HG02588 (cell line): ENCODE measurements at regions not wholly inside any gene's neighbourhood (a gene's known extent, or its start where the extent isn't known, plus 50 kb on each side); places are given as distances from the start of the nearest gene placed in this dataset.

Source experiments
- ATAC-seq: cut with Tn5 transposase; IDR thresholded peaks from one replicate; pipeline ENCODE4 v1.9.1; 2021; ENCODE audit warnings: mild to moderate bottlenecking, moderate library complexity; ENCODE audit not compliant: unreplicated experiment

GRCh38 chr7:116445447-116446211 is 53.9 kb upstream of the CAV2 start:
- no peak for ATAC-seq

GRCh38 chr7:116446212-116446855 is 53.2 kb upstream of the CAV2 start:
- ATAC-seq: no peak

- ATAC-seq: no peak
Observed at GRCh38 chr7:116447436-116447835, 52.1 kb upstream of the CAV2 start.

GRCh38 chr7:116447966-116448839 is 51.3 kb upstream of the CAV2 start:
- ATAC-seq: no peak

- ATAC-seq: no peak
Observed at GRCh38 chr7:116449441-116449840, 50.1 kb upstream of the CAV2 start.
